Thoracic aorta (tissue), 2 donors: ENCODE measurements at regions not wholly inside any gene's neighbourhood (a gene's known extent, or its start where the extent isn't known, plus 50 kb on each side); places are given as distances from the start of the nearest gene placed in this dataset.

Experiments used
- ATAC-seq: fragments of 150-250 bp; one replicate; pipeline ENCODE4 v1.8.0; 2017; ENCODE audit warnings: low read depth; ENCODE audit not compliant: insufficient number of reproducible peaks, low FRiP score
- DNase-seq: peaks from one replicate; pipeline ENCODE4 v3.0.0-alpha.2; 2020; ENCODE audit warnings: low spot score
- H3K27ac ChIP-seq, 2 donors: fragments of 200-600 bp; sonication (generic); 1 replicate in 1 of 2; 2 replicates in 1 of 2; pipeline ENCODE4 v1.5.1; 2016; ENCODE audit warnings: mild to moderate bottlenecking in 2 of 2, moderate library complexity in 2 of 2
- H3K27me3 ChIP-seq: fragments of 200-600 bp; sonication (generic); replicated peaks from 2 replicates; pipeline ENCODE4 v1.6.0; 2016; ENCODE audit warnings: mild to moderate bottlenecking; ENCODE audit not compliant: insufficient read depth
- H3K36me3 ChIP-seq: fragments of 200-600 bp; sonication (generic); one replicate; pipeline ENCODE4 v1.5.1; 2016
- H3K4me1 ChIP-seq, 2 donors: fragments of 200-600 bp; sonication (generic); 1 replicate in 1 of 2; 2 replicates in 1 of 2; pipeline versions ENCODE4 v1.5.1 to v1.6.0; 2016; ENCODE audit warnings: low read depth in 2 of 2, mild to moderate bottlenecking in 1 of 2; ENCODE audit not compliant: control insufficient read depth in 1 of 2
- H3K4me3 ChIP-seq: fragments of 200-600 bp; sonication (generic); 2 replicates; pipeline ENCODE4 v1.5.1; 2016; ENCODE audit warnings: mild to moderate bottlenecking
- H3K9me3 ChIP-seq: fragments of 200-600 bp; sonication (generic); 2 replicates; pipeline ENCODE4 v1.5.1; 2016
- TF ChIP-seq, protein P1 (sequence below): fragments of 200-600 bp; sonication (generic); IDR thresholded peaks from one replicate; pipeline ENCODE4 v1.5.1; 2019; ENCODE audit warnings: antibody characterized with exemption

DNA sequence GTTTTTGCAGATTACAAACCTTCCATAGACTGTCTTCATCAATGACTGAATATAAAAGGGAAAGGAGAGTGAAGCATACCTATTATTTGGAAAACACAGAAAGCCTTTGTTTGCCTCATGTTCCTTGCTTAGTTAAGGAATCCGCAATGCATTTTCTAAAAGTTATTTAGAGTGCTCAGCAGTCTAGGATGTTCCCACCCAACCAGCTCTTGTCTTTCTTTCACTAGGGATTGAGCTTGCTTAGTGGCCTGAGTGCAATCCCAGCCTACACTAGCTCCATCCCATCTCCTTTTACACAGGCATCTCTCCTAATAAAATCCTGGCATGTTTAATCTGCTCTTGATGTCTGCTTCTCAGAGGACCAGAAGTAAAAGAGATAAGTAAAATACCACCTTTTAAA, 850.5 kb upstream of the GJE1 start:
- no peak for ATAC-seq
- H3K27me3 ChIP-seq, result no peaks in the 10 kb centered on the region
- TF ChIP-seq, protein P1, sequence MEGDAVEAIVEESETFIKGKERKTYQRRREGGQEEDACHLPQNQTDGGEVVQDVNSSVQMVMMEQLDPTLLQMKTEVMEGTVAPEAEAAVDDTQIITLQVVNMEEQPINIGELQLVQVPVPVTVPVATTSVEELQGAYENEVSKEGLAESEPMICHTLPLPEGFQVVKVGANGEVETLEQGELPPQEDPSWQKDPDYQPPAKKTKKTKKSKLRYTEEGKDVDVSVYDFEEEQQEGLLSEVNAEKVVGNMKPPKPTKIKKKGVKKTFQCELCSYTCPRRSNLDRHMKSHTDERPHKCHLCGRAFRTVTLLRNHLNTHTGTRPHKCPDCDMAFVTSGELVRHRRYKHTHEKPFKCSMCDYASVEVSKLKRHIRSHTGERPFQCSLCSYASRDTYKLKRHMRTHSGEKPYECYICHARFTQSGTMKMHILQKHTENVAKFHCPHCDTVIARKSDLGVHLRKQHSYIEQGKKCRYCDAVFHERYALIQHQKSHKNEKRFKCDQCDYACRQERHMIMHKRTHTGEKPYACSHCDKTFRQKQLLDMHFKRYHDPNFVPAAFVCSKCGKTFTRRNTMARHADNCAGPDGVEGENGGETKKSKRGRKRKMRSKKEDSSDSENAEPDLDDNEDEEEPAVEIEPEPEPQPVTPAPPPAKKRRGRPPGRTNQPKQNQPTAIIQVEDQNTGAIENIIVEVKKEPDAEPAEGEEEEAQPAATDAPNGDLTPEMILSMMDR, result no peak

DNA sequence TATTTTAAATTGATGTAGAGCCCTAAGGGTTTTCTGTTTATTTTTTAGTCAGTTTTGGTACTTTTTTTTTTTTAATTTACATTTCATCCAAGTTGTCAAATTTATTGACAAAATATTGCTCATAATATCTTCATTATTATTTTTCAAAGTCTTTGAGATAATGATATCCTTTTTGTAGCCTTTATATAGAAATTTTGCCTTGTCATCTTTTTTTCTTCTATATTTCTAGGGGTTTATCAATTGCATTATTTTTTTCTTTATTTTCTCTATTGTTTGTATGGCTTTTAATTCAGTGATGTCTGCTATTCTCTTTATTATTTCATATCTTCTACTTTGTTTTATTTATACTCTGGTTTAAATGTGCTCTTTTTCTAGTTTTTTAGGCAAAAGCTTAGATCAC, 863.0 kb upstream of the GJE1 start:
- TF ChIP-seq, protein P1, result no peak
- no peak for DNase-seq
- Histone ChIP-seq H3K9me3 (peaks cover 2% of the 10 kb centered on the region), H3K36me3 (no peaks in the 10 kb centered on the region), H3K27me3 (no peaks in the 10 kb centered on the region), H3K4me1 (no peaks in the 10 kb centered on the region), H3K27ac (no peak overlapping the region), H3K4me3 (no peak overlapping the region)
- no peak for ATAC-seq

More for the DNA sequence above, 850.5 kb upstream of the GJE1 start:
- no peak overlapping the region for H3K4me3 ChIP-seq
- no peaks in the 10 kb centered on the region for H3K36me3 ChIP-seq
- H3K9me3 ChIP-seq, result no peaks in the 10 kb centered on the region
- no peak overlapping the region for H3K27ac ChIP-seq
- no peaks in the 10 kb centered on the region for H3K4me1 ChIP-seq
- no peak for DNase-seq

DNA sequence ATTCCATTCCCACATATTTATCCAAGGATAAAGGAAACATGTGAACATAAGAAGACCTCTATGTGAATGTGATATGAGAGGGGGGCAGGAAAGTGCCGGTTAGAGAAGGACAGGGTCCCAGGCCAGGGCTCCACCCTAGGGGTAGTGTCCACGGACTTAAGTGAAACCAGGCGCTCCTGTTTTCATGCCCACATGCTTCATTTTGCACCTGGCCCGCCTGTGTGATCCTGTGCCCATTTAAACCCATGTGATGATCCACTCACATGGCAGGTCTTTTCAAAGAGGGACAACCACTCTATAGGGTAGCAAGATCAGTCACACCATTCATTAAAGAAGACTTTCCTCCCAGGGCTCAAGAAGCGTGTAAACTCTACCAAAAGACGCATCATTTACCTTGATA, 865.3 kb upstream of the GJE1 start:
- H3K4me3 ChIP-seq, result no peak overlapping the region
- H3K36me3 ChIP-seq, result no peaks in the 10 kb centered on the region
- TF ChIP-seq, protein P1, result no peak
- no peak for ATAC-seq
- H3K27me3 ChIP-seq, result no peaks in the 10 kb centered on the region
- peaks cover 2% of the 10 kb centered on the region for H3K9me3 ChIP-seq
- H3K4me1 ChIP-seq, result no peaks in the 10 kb centered on the region
- H3K27ac ChIP-seq, result no peak overlapping the region
- DNase-seq, result no peak

DNA sequence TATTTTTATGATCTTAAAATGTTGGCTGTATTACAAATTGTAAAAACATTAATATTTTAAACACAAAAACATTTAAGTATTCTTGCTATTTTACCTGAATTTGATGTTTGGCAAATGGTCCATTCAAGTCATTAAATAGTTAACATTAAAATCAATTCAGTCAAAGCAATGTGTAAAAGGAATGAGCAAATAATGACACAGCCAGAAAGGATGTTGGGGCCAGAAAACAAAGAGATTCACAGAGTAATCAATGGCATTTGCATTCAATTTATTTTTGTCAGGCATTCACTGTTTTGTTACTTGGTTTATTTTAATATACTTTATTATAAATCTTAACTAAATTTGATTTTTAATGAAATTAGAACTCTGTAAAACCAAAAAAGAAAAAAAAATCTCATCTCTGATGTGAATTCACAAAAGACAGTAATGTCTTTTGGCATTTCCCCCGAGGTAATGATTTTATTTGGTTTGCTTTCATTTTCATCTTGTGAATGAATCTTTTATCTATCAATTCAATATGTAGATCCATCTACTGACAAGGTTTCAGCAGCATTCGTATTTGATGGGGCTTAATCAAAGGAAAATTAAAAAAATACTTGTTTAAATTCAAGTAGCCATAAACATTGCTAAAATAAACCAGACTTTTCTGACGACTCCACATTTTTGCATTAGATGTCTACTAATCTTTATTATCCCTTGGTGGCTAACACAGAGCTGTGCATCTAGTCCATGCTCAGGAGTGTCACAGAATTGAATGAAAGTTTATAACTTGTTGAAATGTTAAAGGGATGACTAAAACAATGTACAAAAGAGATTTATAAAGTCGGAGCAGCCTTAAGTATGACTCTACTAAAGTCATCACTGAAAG, 866.7 kb upstream of the GJE1 start:
- ATAC-seq (no peak), DNase-seq (no peak)
- Histone ChIP-seq H3K4me1 (peaks cover 0 to 3% of the 10 kb centered on the region in 2 donors), H3K36me3 (no peaks in the 10 kb centered on the region), H3K9me3 (peaks cover 2% of the 10 kb centered on the region), H3K27ac (no peak overlapping the region), H3K27me3 (no peaks in the 10 kb centered on the region), H3K4me3 (peak overlapping the region; percentile 61)
- TF ChIP-seq, protein P1, result no peak

DNA sequence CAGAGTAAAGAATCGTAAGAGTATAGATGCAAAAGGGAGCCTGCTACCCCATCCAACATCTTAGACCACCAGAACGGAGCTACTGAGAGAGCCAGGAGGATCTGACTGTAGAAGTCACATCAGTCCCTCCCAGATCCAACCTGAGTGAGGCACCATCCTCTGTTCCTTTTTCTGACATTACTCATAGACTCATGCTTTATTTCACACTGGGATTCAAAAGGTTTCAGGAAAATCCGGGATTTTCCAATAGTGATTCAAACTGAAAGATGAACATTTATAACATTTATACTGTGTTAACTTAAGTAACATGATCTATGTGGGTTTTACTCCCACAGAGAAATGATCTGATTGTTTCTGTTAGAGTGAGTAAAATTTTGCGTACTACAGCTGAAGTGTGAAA, 868.6 kb upstream of the GJE1 start:
- ATAC-seq (no peak), DNase-seq (no peak)
- no peaks in the 10 kb centered on the region for H3K36me3 ChIP-seq
- H3K27ac ChIP-seq, result no peak overlapping the region
- TF ChIP-seq, protein P1, result no peak
- no peak overlapping the region for H3K4me3 ChIP-seq
- H3K4me1 ChIP-seq, result peaks cover 6 to 11% of the 10 kb centered on the region in 2 donors
- H3K27me3 ChIP-seq, result no peaks in the 10 kb centered on the region
- H3K9me3 ChIP-seq, result no peaks in the 10 kb centered on the region
